IMR-90 (cell line): ENCODE measurements at regions not wholly inside any gene's neighbourhood (a gene's known extent, or its start where the extent isn't known, plus 50 kb on each side); places are given as distances from the start of the nearest gene placed in this dataset.

Experiments
- ATAC-seq: fragments of 200-7000 bp; cut with Tn5 transposase; 2 replicates; pipeline ENCODE4 v1.9.1; 2020; ENCODE audit warnings: low read depth, mild to moderate bottlenecking, moderate library complexity
- BruUV-seq: library from RNA; stranded (reverse); fragments of 400-500 nt; replicated peaks from 2 replicates; lab custom pipeline; 2021; lab: Mats Ljungman, UMichigan
- CTCF ChIA-PET: fragments of 300-600 bp; formaldehyde crosslinking; extraction: SDS; loops from one replicate; lab custom pipeline; 2021; ENCODE audit warnings: antibody characterized with exemption; lab: Yijun Ruan, JAX
- POLR2A ChIA-PET: fragments of 300-600 bp; sonication (Branson Sonifier 250); formaldehyde crosslinking; loops from one replicate; lab custom pipeline; 2022; ENCODE audit warnings: antibody characterized with exemption; ENCODE audit not compliant: unreplicated experiment; lab: Charles Lee
- DNase-seq: peaks from one replicate; pipeline ENCODE4 v3.0.0; 2013
- H2AFZ ChIP-seq: replicated peaks from 2 replicates; pipeline ENCODE3; 2013; ENCODE audit warnings: low read length, mild to moderate bottlenecking; ENCODE audit not compliant: poor library complexity
- H2AK5ac ChIP-seq: 2 replicates; pipeline ENCODE4 v1.6.1; 2013; ENCODE audit warnings: low read depth, low read length, inconsistent platforms
- H2AK9ac ChIP-seq: replicated peaks from 2 replicates; pipeline ENCODE3; 2013; ENCODE audit warnings: mild to moderate bottlenecking, low read depth, low read length, moderate library complexity; ENCODE audit not compliant: poor library complexity
- H2BK120ac ChIP-seq: 2 replicates; pipeline ENCODE4 v1.6.1; 2013; ENCODE audit warnings: low read depth, low read length, inconsistent platforms
- H2BK15ac ChIP-seq: 3 replicates; pipeline ENCODE4 v1.6.1; 2013; ENCODE audit warnings: low read depth, low read length, inconsistent platforms
- H2BK20ac ChIP-seq: 2 replicates; pipeline ENCODE4 v1.6.1; 2013; ENCODE audit warnings: low read depth, mild to moderate bottlenecking, inconsistent platforms, low read length, moderate library complexity
- H2BK5ac ChIP-seq: 2 replicates; pipeline ENCODE4 v1.6.1; 2013; ENCODE audit warnings: mild to moderate bottlenecking, low read depth, low read length, inconsistent platforms; ENCODE audit not compliant: poor library complexity, severe bottlenecking
- H3K14ac ChIP-seq: replicated peaks from 2 replicates; pipeline ENCODE4 v1.6.1; 2013; ENCODE audit warnings: low read depth, low read length, inconsistent platforms
- H3K18ac ChIP-seq: 2 replicates; pipeline ENCODE4 v1.6.1; 2013; ENCODE audit warnings: low read depth, low read length, control low read depth
- H3K23ac ChIP-seq: 2 replicates; pipeline ENCODE4 v1.6.1; 2013; ENCODE audit warnings: low read depth, low read length, inconsistent platforms
- H3K27ac ChIP-seq: 2 replicates; pipeline ENCODE4 v1.5.1; 2013; ENCODE audit warnings: mild to moderate bottlenecking, control low read depth, low read length; ENCODE audit not compliant: insufficient read depth
- H3K27me3 ChIP-seq: 2 replicates; pipeline ENCODE4 v1.6.1; 2013; ENCODE audit warnings: low read length; ENCODE audit not compliant: control insufficient read depth, insufficient read depth
- H3K36me3 ChIP-seq: 2 replicates; pipeline ENCODE4 v1.6.1; 2013; ENCODE audit warnings: low read length, mixed read lengths; ENCODE audit not compliant: control insufficient read depth, insufficient read depth
- H3K4ac ChIP-seq: 2 replicates; pipeline ENCODE4 v1.6.1; 2013; ENCODE audit warnings: low read depth, low read length, inconsistent platforms
- H3K4me1 ChIP-seq: 2 replicates; pipeline ENCODE4 v1.6.1; 2013; ENCODE audit warnings: low read length, mixed read lengths; ENCODE audit not compliant: control insufficient read depth, insufficient read depth
- H3K4me2 ChIP-seq: 2 replicates; pipeline ENCODE4 v1.6.1; 2013; ENCODE audit warnings: low read depth, mild to moderate bottlenecking, control low read depth, low read length, moderate library complexity
- H3K4me3 ChIP-seq: 2 replicates; pipeline ENCODE4 v1.5.1; 2013; ENCODE audit warnings: low read depth, mild to moderate bottlenecking, control low read depth, low read length, moderate library complexity; ENCODE audit not compliant: insufficient read depth
- H3K56ac ChIP-seq: 2 replicates; pipeline ENCODE4 v1.6.1; 2013; ENCODE audit warnings: low read length, inconsistent platforms; ENCODE audit not compliant: insufficient read depth; ENCODE audit errors: extremely low read depth
- H3K79me1 ChIP-seq, 2 experiments: 2 replicates each; pipeline ENCODE4 v1.6.1; 2013; ENCODE audit warnings: low read length in 2 of 2, inconsistent platforms in 1 of 2, low read depth in 1 of 2
- H3K9ac ChIP-seq: 2 replicates; pipeline ENCODE4 v1.6.1; 2013; ENCODE audit warnings: low read depth, low read length, control low read depth
- H3K9me1 ChIP-seq: 2 replicates; pipeline ENCODE4 v1.6.1; 2013; ENCODE audit warnings: low read length, inconsistent platforms; ENCODE audit not compliant: insufficient read depth
- H3K9me3 ChIP-seq: 2 replicates; pipeline ENCODE4 v1.6.1; 2013; ENCODE audit warnings: low read length; ENCODE audit not compliant: control insufficient read depth, insufficient read depth
- H4K20me1 ChIP-seq: 2 replicates; pipeline ENCODE4 v1.6.1; 2013; ENCODE audit warnings: low read length, inconsistent platforms; ENCODE audit not compliant: insufficient read depth
- H4K5ac ChIP-seq: 2 replicates; pipeline ENCODE4 v1.6.1; 2013; ENCODE audit warnings: mild to moderate bottlenecking, low read depth, low read length, control low read depth
- H4K8ac ChIP-seq, 2 experiments: 2 replicates each; pipeline ENCODE4 v1.6.1; 2013; ENCODE audit warnings: low read depth in 2 of 2, low read length in 2 of 2, control low read depth in 1 of 2, inconsistent platforms in 1 of 2
- H4K91ac ChIP-seq: 2 replicates; pipeline ENCODE4 v1.6.1; 2013; ENCODE audit warnings: low read depth, low read length, inconsistent platforms; ENCODE audit not compliant: insufficient read depth
- CTCF ChIP-seq: conservative IDR thresholded peaks from 2 replicates; pipeline ENCODE4 v1.5.1; 2012; ENCODE audit warnings: mild to moderate bottlenecking, low read depth, low read length, improper control_type of control experiment
- MXI1 ChIP-seq: IDR thresholded peaks from 2 replicates; pipeline ENCODE4 v1.6.1; 2012; ENCODE audit warnings: low read depth, mild to moderate bottlenecking, low read length, moderate library complexity, borderline replicate concordance
- NFE2L2 ChIP-seq: fragments of 150-350 bp; IDR thresholded peaks from 2 replicates; pipeline ENCODE4 v1.6.1; 2016; ENCODE audit warnings: low read depth, mild to moderate bottlenecking, low read length
- POLR2A ChIP-seq: IDR thresholded peaks from 2 replicates; pipeline ENCODE4 v1.6.1; 2012; ENCODE audit warnings: mild to moderate bottlenecking, low read depth, low read length
- RFX5 ChIP-seq: IDR thresholded peaks from 2 replicates; pipeline ENCODE4 v1.8.0; 2012; ENCODE audit warnings: low read depth, mild to moderate bottlenecking, low read length, moderate library complexity
- WGBS, 2 experiments: methylation state at CpG; one replicate each; pipeline versions ENCODE4 v1.1.5 to v1.1.7; 2013; ENCODE audit warnings: missing lambda C conversion rate in 2 of 2; ENCODE audit not compliant: insufficient read length in 1 of 2; ENCODE audit errors: extremely low coverage in 2 of 2; 5-methylcytosine and 5-hydroxymethylcytosine counted together
- dilution Hi-C: fragments of 300-500 bp; cut with HindIII; formaldehyde crosslinking; loops from one replicate; pipeline ENCODE4 v1.14.3; 2018; ENCODE audit warnings: low sequenced_read_pairs; ENCODE audit not compliant: unreplicated experiment
- in situ Hi-C: fragments of 300-500 bp; cut with MboI; formaldehyde crosslinking; loops from 3 replicates; pipeline ENCODE4 v1.14.3; 2019; ENCODE audit warnings: low sequenced_read_pairs, inconsistent platforms, mixed read lengths
- intact Hi-C: fragments of 100-400 bp; cut with micrococcal nuclease; formaldehyde crosslinking; loops from 2 replicates; pipeline ENCODE4 v1.10.0; 2022

- no peaks in the 10 kb centered on the region for H4K20me1 ChIP-seq
- no peak overlapping the region for H3K27ac ChIP-seq
- no peaks in the 10 kb centered on the region for H3K79me1 ChIP-seq
- no peaks in the 10 kb centered on the region; the same call in 1 of the 2 replicates for H3K4me1 ChIP-seq
- H3K4me3 ChIP-seq = no peak overlapping the region
- no peak overlapping the region for H3K9ac ChIP-seq
- no peak overlapping the region for H2AFZ ChIP-seq
- no CpG with 5 or more reads among the region's 11 CpGs for WGBS, 2 experiments
- no peaks in the 10 kb centered on the region for H3K9me3 ChIP-seq
- in situ Hi-C loops = no loop called here
- H4K5ac ChIP-seq = no peak overlapping the region
- H3K56ac ChIP-seq = no peak overlapping the region
- H3K9me1 ChIP-seq = no peaks in the 10 kb centered on the region
- H2BK15ac ChIP-seq = no peak overlapping the region
- CTCF ChIA-PET = no interaction called here
- no peak for DNase-seq
- H3K4me2 ChIP-seq = no peak overlapping the region
- H2BK5ac ChIP-seq = no peak overlapping the region
- no peaks in the 10 kb centered on the region; the same call in 1 of the 2 replicates for H3K27me3 ChIP-seq
- H2BK20ac ChIP-seq = no peak overlapping the region
- dilution Hi-C loops = no loop called here
- H4K8ac ChIP-seq = no peak overlapping the region
- intact Hi-C loops = no loop called here
- TF ChIP-seq RFX5 (no peak), CTCF (no peak), MXI1 (no peak), POLR2A (no peak), NFE2L2 (no peak)
- H4K91ac ChIP-seq = no peak overlapping the region
- no peak overlapping the region for H2BK120ac ChIP-seq
- no peak overlapping the region for H2AK5ac ChIP-seq
- no peaks in the 10 kb centered on the region for H3K36me3 ChIP-seq
- POLR2A ChIA-PET = no interaction called here
- ATAC-seq = no peak
- H3K14ac ChIP-seq = no peak overlapping the region
- H3K18ac ChIP-seq = no peak overlapping the region
- BruUV-seq = no TSS peak
- H3K23ac ChIP-seq = no peak overlapping the region
- H2AK9ac ChIP-seq = no peak overlapping the region
- no peak overlapping the region for H3K4ac ChIP-seq
Observed at GRCh38 chr5:124056326-124056990, 544.5 kb downstream of the CSNK1G3 start.
